ENCODE measurements at regions not wholly inside any gene's neighbourhood (a gene's known extent, or its start where the extent isn't known, plus 50 kb on each side); places are given as distances from the start of the nearest gene placed in this dataset.

- TF ChIP-seq, protein P1, sequence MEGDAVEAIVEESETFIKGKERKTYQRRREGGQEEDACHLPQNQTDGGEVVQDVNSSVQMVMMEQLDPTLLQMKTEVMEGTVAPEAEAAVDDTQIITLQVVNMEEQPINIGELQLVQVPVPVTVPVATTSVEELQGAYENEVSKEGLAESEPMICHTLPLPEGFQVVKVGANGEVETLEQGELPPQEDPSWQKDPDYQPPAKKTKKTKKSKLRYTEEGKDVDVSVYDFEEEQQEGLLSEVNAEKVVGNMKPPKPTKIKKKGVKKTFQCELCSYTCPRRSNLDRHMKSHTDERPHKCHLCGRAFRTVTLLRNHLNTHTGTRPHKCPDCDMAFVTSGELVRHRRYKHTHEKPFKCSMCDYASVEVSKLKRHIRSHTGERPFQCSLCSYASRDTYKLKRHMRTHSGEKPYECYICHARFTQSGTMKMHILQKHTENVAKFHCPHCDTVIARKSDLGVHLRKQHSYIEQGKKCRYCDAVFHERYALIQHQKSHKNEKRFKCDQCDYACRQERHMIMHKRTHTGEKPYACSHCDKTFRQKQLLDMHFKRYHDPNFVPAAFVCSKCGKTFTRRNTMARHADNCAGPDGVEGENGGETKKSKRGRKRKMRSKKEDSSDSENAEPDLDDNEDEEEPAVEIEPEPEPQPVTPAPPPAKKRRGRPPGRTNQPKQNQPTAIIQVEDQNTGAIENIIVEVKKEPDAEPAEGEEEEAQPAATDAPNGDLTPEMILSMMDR (IDR thresholded peaks at IDR 0.05; ENCODE audit: insufficient read depth, low read length, poor library complexity, severe bottlenecking), result no peak
- no peaks in the 10 kb centered on the region for H3K36me3 ChIP-seq (ENCODE audit: control insufficient read depth, insufficient read depth, low read length)
- no peak for DNase-seq (ENCODE audit: low read depth)
- H3K4me3 ChIP-seq (ENCODE audit: low read depth, low read length), result no peak overlapping the region
- no peaks in the 10 kb centered on the region for H3K27me3 ChIP-seq (ENCODE audit: control insufficient read depth, insufficient read depth, low read length)
These were observed 1816.5 kb downstream of the MAT2B start for GRCh38 chr5:165321912-165322311.

GRCh38 chr5:165325221-165325620, 1819.8 kb downstream of the MAT2B start:
- Histone ChIP-seq H3K27me3 (ENCODE audit: control insufficient read depth, insufficient read depth, low read length) (no peaks in the 10 kb centered on the region), H3K36me3 (ENCODE audit: control insufficient read depth, insufficient read depth, low read length) (no peaks in the 10 kb centered on the region), H3K4me3 (ENCODE audit: low read depth, low read length) (no peak overlapping the region)
- TF ChIP-seq, protein P1 (IDR thresholded peaks at IDR 0.05; ENCODE audit: insufficient read depth, low read length, poor library complexity, severe bottlenecking), result no peak
- peak; percentile 38 for DNase-seq (ENCODE audit: low read depth)

GRCh38 chr5:165327631-165328030, 1822.2 kb downstream of the MAT2B start:
- no peak for DNase-seq (ENCODE audit: low read depth)
- Histone ChIP-seq H3K27me3 (ENCODE audit: control insufficient read depth, insufficient read depth, low read length) (no peaks in the 10 kb centered on the region), H3K4me3 (ENCODE audit: low read depth, low read length) (no peak overlapping the region), H3K36me3 (ENCODE audit: control insufficient read depth, insufficient read depth, low read length) (no peaks in the 10 kb centered on the region)
- TF ChIP-seq, protein P1 (IDR thresholded peaks at IDR 0.05; ENCODE audit: insufficient read depth, low read length, poor library complexity, severe bottlenecking), result no peak

GRCh38 chr5:165328846-165329245, 1823.4 kb downstream of the MAT2B start:
- Histone ChIP-seq H3K27me3 (ENCODE audit: control insufficient read depth, insufficient read depth, low read length) (no peaks in the 10 kb centered on the region), H3K36me3 (ENCODE audit: control insufficient read depth, insufficient read depth, low read length) (no peaks in the 10 kb centered on the region), H3K4me3 (ENCODE audit: low read depth, low read length) (no peak overlapping the region)
- TF ChIP-seq, protein P1 (IDR thresholded peaks at IDR 0.05; ENCODE audit: insufficient read depth, low read length, poor library complexity, severe bottlenecking), result no peak
- no peak for DNase-seq (ENCODE audit: low read depth)

GRCh38 chr5:165333623-165334022, 1828.2 kb downstream of the MAT2B start:
- Histone ChIP-seq H3K27me3 (ENCODE audit: control insufficient read depth, insufficient read depth, low read length) (no peaks in the 10 kb centered on the region), H3K4me3 (ENCODE audit: low read depth, low read length) (no peak overlapping the region), H3K36me3 (ENCODE audit: control insufficient read depth, insufficient read depth, low read length) (no peaks in the 10 kb centered on the region)
- no peak for DNase-seq (ENCODE audit: low read depth)
- TF ChIP-seq, protein P1 (IDR thresholded peaks at IDR 0.05; ENCODE audit: insufficient read depth, low read length, poor library complexity, severe bottlenecking), result no peak

GRCh38 chr5:165334201-165334600, 1828.8 kb downstream of the MAT2B start:
- peak; percentile 39 for DNase-seq (ENCODE audit: low read depth)
- no peak overlapping the region for H3K4me3 ChIP-seq (ENCODE audit: low read depth, low read length)
- TF ChIP-seq, protein P1 (IDR thresholded peaks at IDR 0.05; ENCODE audit: insufficient read depth, low read length, poor library complexity, severe bottlenecking), result no peak
- no peaks in the 10 kb centered on the region for H3K27me3 ChIP-seq (ENCODE audit: control insufficient read depth, insufficient read depth, low read length)
- H3K36me3 ChIP-seq (ENCODE audit: control insufficient read depth, insufficient read depth, low read length), result no peaks in the 10 kb centered on the region

All from kidney epithelial cell (primary cell).